ENCODE measurements at regions not wholly inside any gene's neighbourhood (a gene's known extent, or its start where the extent isn't known, plus 50 kb on each side); places are given as distances from the start of the nearest gene placed in this dataset.
A peak's percentile ranks its signal among the peaks of the same experiment; 100 is the strongest.

DNA sequence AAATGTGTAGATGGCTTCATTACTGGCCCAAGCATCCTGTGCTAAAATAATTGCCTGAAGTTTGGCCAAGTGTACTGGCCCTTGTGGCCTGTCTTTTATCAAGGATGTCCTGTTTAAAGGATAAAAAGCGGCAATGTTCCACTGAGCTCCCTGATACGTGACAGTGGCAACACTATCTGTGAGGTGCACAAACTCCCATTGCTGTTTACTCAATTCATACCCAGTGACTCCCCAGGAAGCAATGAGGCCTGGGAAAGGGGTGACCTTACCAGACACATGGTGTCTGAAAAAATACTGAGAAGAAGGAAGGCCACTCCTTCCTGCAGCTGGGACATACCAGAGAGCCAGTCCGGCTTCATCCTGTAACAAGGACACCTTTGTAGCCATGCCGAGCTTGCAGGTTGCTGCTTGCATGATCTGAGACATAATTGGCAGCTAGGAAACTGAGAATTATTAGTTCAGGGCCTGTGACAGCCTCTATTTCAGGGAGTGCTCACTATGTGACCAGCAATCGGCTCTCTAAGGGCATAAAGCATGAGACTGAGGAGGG, 198.5 kb upstream of the LRATD1 start:
- no peaks in the 10 kb centered on the region for H3K9me3 ChIP-seq (ENCODE audit: control insufficient read depth in 2 of 2, insufficient read depth in 1 of 2, low read depth in 1 of 2, low read length in 1 of 2)
- H3K27ac ChIP-seq (ENCODE audit: low read depth in 1 of 3, low read length in 2 of 3), result no peak overlapping the region
- DNase-seq, result no peak
- no peaks in the 10 kb centered on the region for H3K36me3 ChIP-seq (ENCODE audit: control insufficient read depth in 3 of 3, insufficient read depth in 2 of 3, low read depth in 1 of 3, low read length in 3 of 3)
- no peak for FAIRE-seq
- no peaks in the 10 kb centered on the region for H3K4me1 ChIP-seq (ENCODE audit: control insufficient read depth in 3 of 3, insufficient read depth in 2 of 3, low read depth in 1 of 3, low read length in 2 of 3)
- H3K4me3 ChIP-seq (ENCODE audit: low read depth in 1 of 3, low read length in 3 of 3), result no peak overlapping the region
- H3K27me3 ChIP-seq (ENCODE audit: control insufficient read depth in 3 of 3, insufficient read depth in 3 of 3, low read length in 3 of 3), result no peaks in the 10 kb centered on the region
- 81 to 87% (median 85%) methylated on average over 5 of the region's 5 CpGs for WGBS, 3 donors

GRCh38 chr2:14445670-14446069, 186.8 kb upstream of the LRATD1 start:
- H3K36me3 ChIP-seq (ENCODE audit: control insufficient read depth in 3 of 3, insufficient read depth in 2 of 3, low read depth in 1 of 3, low read length in 3 of 3), result no peaks in the 10 kb centered on the region
- DNase-seq (no peak), FAIRE-seq (no peak)
- no peak overlapping the region for H3K27ac ChIP-seq (ENCODE audit: low read depth in 1 of 3, low read length in 2 of 3)
- no peak overlapping the region for H3K4me3 ChIP-seq (ENCODE audit: low read depth in 1 of 3, low read length in 3 of 3)
- H3K27me3 ChIP-seq (ENCODE audit: control insufficient read depth in 3 of 3, insufficient read depth in 3 of 3, low read length in 3 of 3), result no peaks in the 10 kb centered on the region
- H3K9me3 ChIP-seq (ENCODE audit: control insufficient read depth in 2 of 2, insufficient read depth in 1 of 2, low read depth in 1 of 2, low read length in 1 of 2), result peaks cover 0 to 21% of the 10 kb centered on the region in 2 donors
- no peaks in the 10 kb centered on the region for H3K4me1 ChIP-seq (ENCODE audit: control insufficient read depth in 3 of 3, insufficient read depth in 2 of 3, low read depth in 1 of 3, low read length in 2 of 3)

DNA sequence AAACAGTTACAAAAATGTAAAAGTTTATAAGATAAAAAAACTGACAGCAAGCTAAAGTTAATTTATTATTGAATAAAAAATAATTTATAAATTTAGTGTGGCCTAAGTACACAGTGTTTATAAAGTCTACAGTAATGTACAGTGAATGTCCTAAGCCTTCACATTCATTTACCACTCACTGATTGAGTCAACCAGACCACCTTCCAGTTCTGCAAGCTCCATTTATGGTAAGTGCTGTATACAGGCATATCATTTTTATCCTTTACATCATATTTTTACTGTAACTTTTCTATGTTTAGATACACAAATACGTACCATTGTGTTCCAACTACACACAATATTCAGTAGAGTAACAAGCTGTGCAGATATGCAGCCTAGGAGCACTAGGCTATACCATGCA, 184.2 kb upstream of the LRATD1 start:
- no peak for FAIRE-seq
- Histone ChIP-seq H3K27ac (ENCODE audit: low read depth in 1 of 3, low read length in 2 of 3) (no peak overlapping the region), H3K36me3 (ENCODE audit: control insufficient read depth in 3 of 3, insufficient read depth in 2 of 3, low read depth in 1 of 3, low read length in 3 of 3) (no peaks in the 10 kb centered on the region), H3K9me3 (ENCODE audit: control insufficient read depth in 2 of 2, insufficient read depth in 1 of 2, low read depth in 1 of 2, low read length in 1 of 2) (peaks cover 0 to 21% of the 10 kb centered on the region in 2 donors), H3K4me3 (ENCODE audit: low read depth in 1 of 3, low read length in 3 of 3) (no peak overlapping the region), H3K4me1 (ENCODE audit: control insufficient read depth in 3 of 3, insufficient read depth in 2 of 3, low read depth in 1 of 3, low read length in 2 of 3) (no peaks in the 10 kb centered on the region), H3K27me3 (ENCODE audit: control insufficient read depth in 3 of 3, insufficient read depth in 3 of 3, low read length in 3 of 3) (no peaks in the 10 kb centered on the region)
- DNase-seq, result no peak
- WGBS, 3 donors, result 73 to 77% (median 77%) methylated on average over 1 of the region's 1 CpG

DNA sequence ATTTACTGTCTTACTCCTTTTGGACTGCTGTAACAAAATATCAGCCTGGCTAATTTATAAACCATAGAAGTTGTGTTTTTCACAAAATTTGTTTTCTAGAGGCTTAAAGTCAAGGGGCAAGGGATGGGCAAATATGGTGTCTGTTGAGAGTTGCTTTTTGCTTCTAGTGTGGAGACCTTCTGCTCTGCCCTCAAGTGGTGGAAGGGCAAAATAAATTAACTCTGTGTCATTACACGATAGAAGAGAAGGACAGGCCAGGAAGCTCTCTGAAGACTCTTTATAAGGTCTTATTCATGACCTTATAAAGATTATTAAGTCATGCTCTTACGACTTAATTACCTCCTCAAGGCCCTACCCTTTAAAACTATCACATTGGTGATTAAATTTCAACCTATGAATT, 181.2 kb upstream of the LRATD1 start:
- Histone ChIP-seq H3K27me3 (ENCODE audit: control insufficient read depth in 3 of 3, insufficient read depth in 3 of 3, low read length in 3 of 3) (no peaks in the 10 kb centered on the region), H3K36me3 (ENCODE audit: control insufficient read depth in 3 of 3, insufficient read depth in 2 of 3, low read depth in 1 of 3, low read length in 3 of 3) (no peaks in the 10 kb centered on the region), H3K4me1 (ENCODE audit: control insufficient read depth in 3 of 3, insufficient read depth in 2 of 3, low read depth in 1 of 3, low read length in 2 of 3) (no peaks in the 10 kb centered on the region), H3K4me3 (ENCODE audit: low read depth in 1 of 3, low read length in 3 of 3) (no peak overlapping the region), H3K27ac (ENCODE audit: low read depth in 1 of 3, low read length in 2 of 3) (no peak overlapping the region), H3K9me3 (ENCODE audit: control insufficient read depth in 2 of 2, insufficient read depth in 1 of 2, low read depth in 1 of 2, low read length in 1 of 2) (peaks cover 0 to 13% of the 10 kb centered on the region in 2 donors)
- 34 to 49% (median 36%) methylated on average over 2 of the region's 2 CpGs for WGBS, 3 donors
- DNase-seq (peak in 1 of 2 donors; percentile 5), FAIRE-seq (no peak)

DNA sequence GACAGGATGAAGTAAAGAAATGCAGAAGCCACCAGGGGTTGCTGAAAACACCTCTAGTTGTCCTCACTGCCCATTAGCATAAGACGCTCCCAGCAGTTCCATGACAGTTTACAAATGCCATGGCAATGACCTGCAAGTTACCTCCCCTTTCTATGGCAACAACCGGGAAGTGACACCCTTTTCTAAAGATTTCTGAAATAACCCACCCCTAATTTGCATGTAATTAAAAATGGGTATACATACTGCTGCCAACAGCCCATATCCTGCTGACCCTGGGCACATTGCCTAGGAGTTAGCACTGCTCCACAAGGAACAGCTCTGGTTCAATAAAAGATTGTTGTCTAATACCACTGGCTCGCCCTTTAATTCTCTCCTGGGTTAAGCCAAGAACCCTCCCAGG, 178.3 kb upstream of the LRATD1 start:
- FAIRE-seq (no peak), DNase-seq (no peak)
- Histone ChIP-seq H3K4me3 (ENCODE audit: low read depth in 1 of 3, low read length in 3 of 3) (no peak overlapping the region), H3K4me1 (ENCODE audit: control insufficient read depth in 3 of 3, insufficient read depth in 2 of 3, low read depth in 1 of 3, low read length in 2 of 3) (no peaks in the 10 kb centered on the region), H3K27ac (ENCODE audit: low read depth in 1 of 3, low read length in 2 of 3) (no peak overlapping the region), H3K36me3 (ENCODE audit: control insufficient read depth in 3 of 3, insufficient read depth in 2 of 3, low read depth in 1 of 3, low read length in 3 of 3) (no peaks in the 10 kb centered on the region), H3K27me3 (ENCODE audit: control insufficient read depth in 3 of 3, insufficient read depth in 3 of 3, low read length in 3 of 3) (no peaks in the 10 kb centered on the region), H3K9me3 (ENCODE audit: control insufficient read depth in 2 of 2, insufficient read depth in 1 of 2, low read depth in 1 of 2, low read length in 1 of 2) (peaks cover 0 to 15% of the 10 kb centered on the region in 2 donors)
- 75 to 87% (median 80%) methylated on average over 3 of the region's 3 CpGs for WGBS, 3 donors

GRCh38 chr2:14459786-14460325, 172.7 kb upstream of the LRATD1 start:
- Histone ChIP-seq H3K27me3 (ENCODE audit: control insufficient read depth in 3 of 3, insufficient read depth in 3 of 3, low read length in 3 of 3) (no peaks in the 10 kb centered on the region), H3K4me1 (ENCODE audit: control insufficient read depth in 3 of 3, insufficient read depth in 2 of 3, low read depth in 1 of 3, low read length in 2 of 3) (no peaks in the 10 kb centered on the region), H3K4me3 (ENCODE audit: low read depth in 1 of 3, low read length in 3 of 3) (no peak overlapping the region), H3K27ac (ENCODE audit: low read depth in 1 of 3, low read length in 2 of 3) (no peak overlapping the region), H3K9me3 (ENCODE audit: control insufficient read depth in 2 of 2, insufficient read depth in 1 of 2, low read depth in 1 of 2, low read length in 1 of 2) (peaks cover 0 to 19% of the 10 kb centered on the region in 2 donors), H3K36me3 (ENCODE audit: control insufficient read depth in 3 of 3, insufficient read depth in 2 of 3, low read depth in 1 of 3, low read length in 3 of 3) (no peaks in the 10 kb centered on the region)
- DNase-seq (no peak), FAIRE-seq (no peak)
- WGBS, 3 donors, result 83 to 100% (median 95%) methylated on average over 1 of the region's 1 CpG

- 73 to 83% (median 81%) methylated on average over 5 of the region's 5 CpGs for WGBS, 3 donors
- FAIRE-seq (no peak), DNase-seq (peak in 1 of 2 donors; percentile 5)
- no peak overlapping the region for H3K4me3 ChIP-seq (ENCODE audit: low read depth in 1 of 3, low read length in 3 of 3)
- H3K27ac ChIP-seq (ENCODE audit: low read depth in 1 of 3, low read length in 2 of 3), result no peak overlapping the region
- H3K36me3 ChIP-seq (ENCODE audit: control insufficient read depth in 3 of 3, insufficient read depth in 2 of 3, low read depth in 1 of 3, low read length in 3 of 3), result no peaks in the 10 kb centered on the region
- H3K4me1 ChIP-seq (ENCODE audit: control insufficient read depth in 3 of 3, insufficient read depth in 2 of 3, low read depth in 1 of 3, low read length in 2 of 3), result no peaks in the 10 kb centered on the region
- H3K27me3 ChIP-seq (ENCODE audit: control insufficient read depth in 3 of 3, insufficient read depth in 3 of 3, low read length in 3 of 3), result no peaks in the 10 kb centered on the region
- H3K9me3 ChIP-seq (ENCODE audit: control insufficient read depth in 2 of 2, insufficient read depth in 1 of 2, low read depth in 1 of 2, low read length in 1 of 2), result no peaks in the 10 kb centered on the region
Observed at GRCh38 chr2:14475994-14476393, 156.5 kb upstream of the LRATD1 start.

DNA sequence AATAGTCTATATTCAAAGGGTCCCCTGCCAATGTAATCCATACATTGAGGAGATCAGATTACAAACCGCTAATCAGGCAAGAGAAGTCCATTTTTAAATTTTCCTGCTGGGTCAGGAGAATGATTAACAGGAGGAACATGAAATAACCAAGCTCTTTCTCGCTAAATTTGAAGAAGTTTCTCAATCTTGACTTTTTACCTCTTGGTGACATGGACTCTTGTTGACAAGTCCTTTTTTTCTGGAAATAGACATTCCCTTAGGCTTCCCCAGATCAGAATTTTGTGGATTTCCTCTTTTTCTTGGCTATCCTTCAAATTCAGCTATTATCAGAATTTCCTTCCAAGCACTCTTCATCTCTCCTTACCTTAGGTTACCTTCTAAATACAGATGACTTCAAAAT, 153.0 kb upstream of the LRATD1 start:
- no peak for FAIRE-seq
- no peaks in the 10 kb centered on the region for H3K27me3 ChIP-seq (ENCODE audit: control insufficient read depth in 3 of 3, insufficient read depth in 3 of 3, low read length in 3 of 3)
- no peaks in the 10 kb centered on the region for H3K36me3 ChIP-seq (ENCODE audit: control insufficient read depth in 3 of 3, insufficient read depth in 2 of 3, low read depth in 1 of 3, low read length in 3 of 3)
- no peaks in the 10 kb centered on the region for H3K4me1 ChIP-seq (ENCODE audit: control insufficient read depth in 3 of 3, insufficient read depth in 2 of 3, low read depth in 1 of 3, low read length in 2 of 3)
- 79 to 91% (median 82%) methylated on average over 2 of the region's 2 CpGs for WGBS, 3 donors
- no peaks in the 10 kb centered on the region for H3K9me3 ChIP-seq (ENCODE audit: control insufficient read depth in 2 of 2, insufficient read depth in 1 of 2, low read depth in 1 of 2, low read length in 1 of 2)
- DNase-seq, result no peak
- H3K27ac ChIP-seq (ENCODE audit: low read depth in 1 of 3, low read length in 2 of 3), result no peak overlapping the region
- no peak overlapping the region for H3K4me3 ChIP-seq (ENCODE audit: low read depth in 1 of 3, low read length in 3 of 3)

DNA sequence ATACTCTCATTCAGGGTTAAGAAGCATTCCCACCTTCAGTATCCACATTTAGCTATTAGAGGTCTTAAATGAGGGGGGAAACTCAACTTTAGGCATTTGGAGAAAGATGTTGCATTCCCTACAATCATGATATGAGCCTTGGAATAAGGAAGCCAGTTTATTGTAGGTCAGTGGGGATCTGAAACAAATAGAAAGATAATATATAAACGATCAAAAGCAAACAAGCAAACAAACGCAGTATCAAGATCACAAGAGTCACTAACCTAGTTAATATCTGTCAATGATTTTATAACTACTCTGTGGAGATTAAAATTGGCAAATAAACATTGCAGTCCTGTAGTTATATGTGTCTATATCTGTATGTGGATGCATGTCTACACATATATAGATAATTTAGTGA, 152.4 kb upstream of the LRATD1 start:
- 11 to 34% (median 15%) methylated on average over 2 of the region's 2 CpGs for WGBS, 3 donors
- no peak overlapping the region for H3K4me3 ChIP-seq (ENCODE audit: low read depth in 1 of 3, low read length in 3 of 3)
- no peaks in the 10 kb centered on the region for H3K27me3 ChIP-seq (ENCODE audit: control insufficient read depth in 3 of 3, insufficient read depth in 3 of 3, low read length in 3 of 3)
- no peaks in the 10 kb centered on the region for H3K4me1 ChIP-seq (ENCODE audit: control insufficient read depth in 3 of 3, insufficient read depth in 2 of 3, low read depth in 1 of 3, low read length in 2 of 3)
- no peaks in the 10 kb centered on the region for H3K9me3 ChIP-seq (ENCODE audit: control insufficient read depth in 2 of 2, insufficient read depth in 1 of 2, low read depth in 1 of 2, low read length in 1 of 2)
- DNase-seq, result no peak
- no peak for FAIRE-seq
- no peaks in the 10 kb centered on the region for H3K36me3 ChIP-seq (ENCODE audit: control insufficient read depth in 3 of 3, insufficient read depth in 2 of 3, low read depth in 1 of 3, low read length in 3 of 3)
- no peak overlapping the region for H3K27ac ChIP-seq (ENCODE audit: low read depth in 1 of 3, low read length in 2 of 3)
